ENCODE measurements at regions not wholly inside any gene's neighbourhood (a gene's known extent, or its start where the extent isn't known, plus 50 kb on each side); places are given as distances from the start of the nearest gene placed in this dataset.

DNA sequence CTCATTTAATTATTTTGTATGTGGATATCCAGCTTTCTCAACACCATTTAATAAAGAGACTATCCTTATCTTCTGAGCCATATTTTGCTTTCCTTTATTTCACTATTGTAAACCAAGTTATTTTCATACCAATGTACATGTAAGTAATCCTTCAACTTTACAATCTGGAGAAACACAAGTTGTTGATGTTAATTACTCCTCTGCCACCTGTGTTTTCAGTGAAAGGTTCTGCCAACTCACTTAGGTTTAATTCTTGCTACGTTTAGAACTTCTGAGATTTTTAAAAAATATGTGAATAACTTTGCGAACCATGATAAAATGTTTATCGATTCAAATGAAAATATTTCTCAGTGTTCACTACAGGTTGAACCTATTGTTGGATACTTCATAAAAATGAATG, 244.4 kb downstream of the CDH7 start:
- no peak for ATAC-seq (ENCODE audit: insufficient read depth, low FRiP score)
- H3K9ac ChIP-seq (ENCODE audit: insufficient read depth in 1 of 2, low read length in 2 of 2), result no peak overlapping the region
- WGBS, 2 donors, result 63 to 72% methylated on average over 3 of the region's 3 CpGs
- H3K27me3 ChIP-seq (ENCODE audit: control insufficient read depth in 3 of 3, insufficient read depth in 3 of 3, low read length in 2 of 3), result no peaks in the 10 kb centered on the region
- DNase-seq, result no peak
- no peaks in the 10 kb centered on the region for H3K9me3 ChIP-seq (ENCODE audit: control insufficient read depth in 4 of 4, insufficient read depth in 3 of 4, low read length in 3 of 4)
- peaks cover 0 to 4% (median 0%) of the 10 kb centered on the region in 5 donors for H3K4me1 ChIP-seq (ENCODE audit: control insufficient read depth in 5 of 5, insufficient read depth in 5 of 5, low read length in 5 of 5)
- no peaks in the 10 kb centered on the region for H3K36me3 ChIP-seq (ENCODE audit: control insufficient read depth in 4 of 4, insufficient read depth in 4 of 4, low read length in 4 of 4)
- TF ChIP-seq, protein P1, sequence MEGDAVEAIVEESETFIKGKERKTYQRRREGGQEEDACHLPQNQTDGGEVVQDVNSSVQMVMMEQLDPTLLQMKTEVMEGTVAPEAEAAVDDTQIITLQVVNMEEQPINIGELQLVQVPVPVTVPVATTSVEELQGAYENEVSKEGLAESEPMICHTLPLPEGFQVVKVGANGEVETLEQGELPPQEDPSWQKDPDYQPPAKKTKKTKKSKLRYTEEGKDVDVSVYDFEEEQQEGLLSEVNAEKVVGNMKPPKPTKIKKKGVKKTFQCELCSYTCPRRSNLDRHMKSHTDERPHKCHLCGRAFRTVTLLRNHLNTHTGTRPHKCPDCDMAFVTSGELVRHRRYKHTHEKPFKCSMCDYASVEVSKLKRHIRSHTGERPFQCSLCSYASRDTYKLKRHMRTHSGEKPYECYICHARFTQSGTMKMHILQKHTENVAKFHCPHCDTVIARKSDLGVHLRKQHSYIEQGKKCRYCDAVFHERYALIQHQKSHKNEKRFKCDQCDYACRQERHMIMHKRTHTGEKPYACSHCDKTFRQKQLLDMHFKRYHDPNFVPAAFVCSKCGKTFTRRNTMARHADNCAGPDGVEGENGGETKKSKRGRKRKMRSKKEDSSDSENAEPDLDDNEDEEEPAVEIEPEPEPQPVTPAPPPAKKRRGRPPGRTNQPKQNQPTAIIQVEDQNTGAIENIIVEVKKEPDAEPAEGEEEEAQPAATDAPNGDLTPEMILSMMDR (IDR thresholded peaks at IDR 0.05; ENCODE audit: control extremely low read depth, extremely low read depth), result no peak
- H3K4me3 ChIP-seq, result no peak overlapping the region
- H3K27ac ChIP-seq (ENCODE audit: low read depth in 1 of 2, low read length in 1 of 2), result no peak overlapping the region

- WGBS, 2 donors, result 68 to 73% methylated on average over 2 of the region's 2 CpGs
- no peak for ATAC-seq (ENCODE audit: insufficient read depth, low FRiP score)
- Histone ChIP-seq H3K9me3 (ENCODE audit: control insufficient read depth in 4 of 4, insufficient read depth in 3 of 4, low read length in 3 of 4) (no peaks in the 10 kb centered on the region), H3K36me3 (ENCODE audit: control insufficient read depth in 4 of 4, insufficient read depth in 4 of 4, low read length in 4 of 4) (no peaks in the 10 kb centered on the region), H3K27me3 (ENCODE audit: control insufficient read depth in 3 of 3, insufficient read depth in 3 of 3, low read length in 2 of 3) (no peaks in the 10 kb centered on the region), H3K4me1 (ENCODE audit: control insufficient read depth in 5 of 5, insufficient read depth in 5 of 5, low read length in 5 of 5) (peaks cover 0 to 4% (median 0%) of the 10 kb centered on the region in 5 donors), H3K4me3 (no peak overlapping the region), H3K27ac (ENCODE audit: low read depth in 1 of 2, low read length in 1 of 2) (no peak overlapping the region), H3K9ac (ENCODE audit: insufficient read depth in 1 of 2, low read length in 2 of 2) (no peak overlapping the region)
- DNase-seq, result no peak
- TF ChIP-seq, protein P1 (IDR thresholded peaks at IDR 0.05; ENCODE audit: control extremely low read depth, extremely low read depth), result no peak
Measured at GRCh38 chr18:65994302-65994701, 243.5 kb downstream of the CDH7 start.

GRCh38 chr18:65990944-65991708, 240.3 kb downstream of the CDH7 start:
- Histone ChIP-seq H3K27ac (ENCODE audit: low read depth in 1 of 2, low read length in 1 of 2) (no peak overlapping the region), H3K9ac (ENCODE audit: insufficient read depth in 1 of 2, low read length in 2 of 2) (no peak overlapping the region), H3K4me3 (no peak overlapping the region), H3K36me3 (ENCODE audit: control insufficient read depth in 4 of 4, insufficient read depth in 4 of 4, low read length in 4 of 4) (no peaks in the 10 kb centered on the region), H3K9me3 (ENCODE audit: control insufficient read depth in 4 of 4, insufficient read depth in 3 of 4, low read length in 3 of 4) (no peaks in the 10 kb centered on the region), H3K4me1 (ENCODE audit: control insufficient read depth in 5 of 5, insufficient read depth in 5 of 5, low read length in 5 of 5) (peaks cover 0 to 4% (median 0%) of the 10 kb centered on the region in 5 donors), H3K27me3 (ENCODE audit: control insufficient read depth in 3 of 3, insufficient read depth in 3 of 3, low read length in 2 of 3) (no peaks in the 10 kb centered on the region)
- ATAC-seq (ENCODE audit: insufficient read depth, low FRiP score), result no peak
- 76 to 83% methylated on average over 3 of the region's 3 CpGs for WGBS, 2 donors
- TF ChIP-seq, protein P1 (IDR thresholded peaks at IDR 0.05; ENCODE audit: control extremely low read depth, extremely low read depth), result no peak
- no peak for DNase-seq

All from lung (tissue), 11 donors.